Astrocyte (in vitro differentiated cells and primary cell): ENCODE measurements at regions not wholly inside any gene's neighbourhood (a gene's known extent, or its start where the extent isn't known, plus 50 kb on each side); places are given as distances from the start of the nearest gene placed in this dataset.

ENCODE experiments used
- EZH2 ChIP-seq: IDR thresholded peaks from 2 replicates; pipeline ENCODE4 v1.6.1; 2012; ENCODE audit warnings: mild to moderate bottlenecking, low read length, inconsistent platforms; ENCODE audit not compliant: insufficient read depth
- TF ChIP-seq, protein P1 (sequence below): IDR thresholded peaks from 2 replicates; pipeline ENCODE4 v1.5.1; 2011; ENCODE audit warnings: low read depth, mild to moderate bottlenecking, inconsistent platforms, low read length, moderate library complexity; ENCODE audit not compliant: insufficient read depth

DNA sequence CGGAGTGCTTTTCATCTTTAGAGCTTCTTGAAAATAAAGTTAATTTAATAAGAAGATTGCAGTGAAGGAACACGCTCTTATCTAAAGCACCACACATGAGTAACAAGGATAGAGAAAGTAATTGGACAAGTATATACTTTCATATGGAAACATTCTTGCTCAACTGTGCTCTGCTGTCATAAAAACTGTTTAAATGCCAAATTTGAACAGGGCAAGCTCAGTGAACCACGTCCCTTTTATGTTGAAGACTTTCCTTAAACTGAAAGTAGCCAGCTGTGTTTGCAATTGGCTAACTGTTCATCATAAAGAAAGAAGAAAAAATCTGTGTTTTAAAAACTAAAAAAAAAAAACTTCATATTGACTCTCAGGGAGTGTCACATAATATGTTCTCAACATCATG lies 1610.7 kb upstream of the C9orf72 start:
- TF ChIP-seq, protein P1, sequence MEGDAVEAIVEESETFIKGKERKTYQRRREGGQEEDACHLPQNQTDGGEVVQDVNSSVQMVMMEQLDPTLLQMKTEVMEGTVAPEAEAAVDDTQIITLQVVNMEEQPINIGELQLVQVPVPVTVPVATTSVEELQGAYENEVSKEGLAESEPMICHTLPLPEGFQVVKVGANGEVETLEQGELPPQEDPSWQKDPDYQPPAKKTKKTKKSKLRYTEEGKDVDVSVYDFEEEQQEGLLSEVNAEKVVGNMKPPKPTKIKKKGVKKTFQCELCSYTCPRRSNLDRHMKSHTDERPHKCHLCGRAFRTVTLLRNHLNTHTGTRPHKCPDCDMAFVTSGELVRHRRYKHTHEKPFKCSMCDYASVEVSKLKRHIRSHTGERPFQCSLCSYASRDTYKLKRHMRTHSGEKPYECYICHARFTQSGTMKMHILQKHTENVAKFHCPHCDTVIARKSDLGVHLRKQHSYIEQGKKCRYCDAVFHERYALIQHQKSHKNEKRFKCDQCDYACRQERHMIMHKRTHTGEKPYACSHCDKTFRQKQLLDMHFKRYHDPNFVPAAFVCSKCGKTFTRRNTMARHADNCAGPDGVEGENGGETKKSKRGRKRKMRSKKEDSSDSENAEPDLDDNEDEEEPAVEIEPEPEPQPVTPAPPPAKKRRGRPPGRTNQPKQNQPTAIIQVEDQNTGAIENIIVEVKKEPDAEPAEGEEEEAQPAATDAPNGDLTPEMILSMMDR = no peak
- TF ChIP-seq EZH2 = no peak
